CD14-positive monocyte (primary cell): ENCODE measurements at regions not wholly inside any gene's neighbourhood (a gene's known extent, or its start where the extent isn't known, plus 50 kb on each side); places are given as distances from the start of the nearest gene placed in this dataset.

Experiments
- DNase-seq, 3 donors: peaks; one replicate each; pipeline ENCODE4 v3.0.0-alpha.2; 2011 to 2022
- H2AFZ ChIP-seq: 2 replicates; pipeline ENCODE4 v1.6.0; 2012; ENCODE audit warnings: mild to moderate bottlenecking, low read depth, low read length, inconsistent platforms; ENCODE audit not compliant: insufficient read depth, poor library complexity, severe bottlenecking
- H3K27ac ChIP-seq, 2 donors: 1 replicate in 1 of 2; 2 replicates in 1 of 2; pipeline ENCODE4 v1.5.1; 2012 to 2013; ENCODE audit warnings: low read length in 2 of 2, control low read depth in 1 of 2, inconsistent platforms in 1 of 2, low read depth in 1 of 2, mild to moderate bottlenecking in 1 of 2
- H3K27me3 ChIP-seq, 2 donors: one replicate each; pipeline versions ENCODE4 v1.6.0 to v1.6.1; 2011 to 2013; ENCODE audit warnings: low read length in 2 of 2; ENCODE audit not compliant: control insufficient read depth in 2 of 2, insufficient read depth in 2 of 2
- H3K36me3 ChIP-seq, 2 donors: replicated peaks in 1 of 2; 1 replicate in 1 of 2; 2 replicates in 1 of 2; pipeline versions ENCODE4 v1.5.1 to v1.6.1; 2012 to 2013; ENCODE audit warnings: low read length in 2 of 2, control low read depth in 1 of 2, inconsistent platforms in 1 of 2, mild to moderate bottlenecking in 1 of 2; ENCODE audit not compliant: insufficient read depth in 2 of 2, control insufficient read depth in 1 of 2
- H3K4me1 ChIP-seq, 2 donors: 1 replicate in 1 of 2; 2 replicates in 1 of 2; pipeline versions ENCODE4 v1.5.1 to v1.6.1; 2012 to 2013; ENCODE audit warnings: low read length in 2 of 2, control low read depth in 1 of 2, inconsistent platforms in 1 of 2, mild to moderate bottlenecking in 1 of 2, moderate library complexity in 1 of 2; ENCODE audit not compliant: insufficient read depth in 2 of 2, control insufficient read depth in 1 of 2
- H3K4me2 ChIP-seq: replicated peaks from 2 replicates; pipeline ENCODE3; 2012; ENCODE audit warnings: low read length, moderate library complexity, mild to moderate bottlenecking; ENCODE audit not compliant: poor library complexity, severe bottlenecking; ENCODE audit errors: extremely low read depth
- H3K4me3 ChIP-seq, 3 experiments: fragments of 200-600 bp in 1 of 3; sonication (generic) in 1 of 3; replicated peaks in 1 of 3; 1 replicate in 2 of 3; 2 replicates in 1 of 3; pipeline ENCODE4 v1.5.1; 2011 to 2013; ENCODE audit warnings: low read length in 3 of 3, mild to moderate bottlenecking in 3 of 3, control low read depth in 2 of 3, low read depth in 2 of 3, inconsistent platforms in 1 of 3, moderate library complexity in 1 of 3
- H3K79me2 ChIP-seq: 2 replicates; pipeline ENCODE4 v1.6.0; 2012; ENCODE audit warnings: mild to moderate bottlenecking, control low read depth, inconsistent platforms, low read length, moderate library complexity; ENCODE audit not compliant: insufficient read depth
- H3K9ac ChIP-seq: 2 replicates; pipeline ENCODE4 v1.6.0; 2017; ENCODE audit warnings: low read length, mild to moderate bottlenecking; ENCODE audit not compliant: insufficient read depth, poor library complexity, severe bottlenecking
- H3K9me3 ChIP-seq, 2 donors: replicated peaks in 1 of 2; 1 replicate in 1 of 2; 2 replicates in 1 of 2; pipeline versions ENCODE4 v1.5.1 to v1.6.1; 2012 to 2013; ENCODE audit warnings: low read length in 2 of 2, control low read depth in 1 of 2; ENCODE audit not compliant: control insufficient read depth in 1 of 2, insufficient read depth in 1 of 2
- H4K20me1 ChIP-seq: 2 replicates; pipeline ENCODE4 v1.6.0; 2012; ENCODE audit warnings: mild to moderate bottlenecking, low read length, control low read depth, moderate library complexity; ENCODE audit not compliant: insufficient read depth
- H3K27ac Mint-ChIP-seq, 7 donors: one replicate each; pipeline ENCODE4 v1.8.0; 2020; ENCODE audit warnings: mild to moderate bottlenecking in 7 of 7, mixed read lengths in 7 of 7, moderate library complexity in 6 of 7, inconsistent platforms in 2 of 7
- H3K27me3 Mint-ChIP-seq, 3 donors: one replicate each; pipeline ENCODE4 v1.8.0; 2021 to 2022; ENCODE audit warnings: low read depth in 3 of 3, mild to moderate bottlenecking in 3 of 3, mixed read lengths in 3 of 3, moderate library complexity in 3 of 3, inconsistent platforms in 1 of 3
- H3K36me3 Mint-ChIP-seq, 2 donors: one replicate each; pipeline ENCODE4 v1.8.0; 2020; ENCODE audit warnings: mixed read lengths in 2 of 2, inconsistent platforms in 1 of 2, mild to moderate bottlenecking in 1 of 2
- H3K4me1 Mint-ChIP-seq: one replicate; pipeline ENCODE4 v1.8.0; 2020; ENCODE audit warnings: mild to moderate bottlenecking, mixed read lengths
- H3K4me3 Mint-ChIP-seq, 2 donors: one replicate each; pipeline ENCODE4 v1.8.0; 2020; ENCODE audit warnings: mild to moderate bottlenecking in 2 of 2, mixed read lengths in 2 of 2, moderate library complexity in 1 of 2
- H3K9me3 Mint-ChIP-seq, 7 donors: one replicate each; pipeline ENCODE4 v1.8.0; 2020 to 2022; ENCODE audit warnings: mixed read lengths in 7 of 7, mild to moderate bottlenecking in 6 of 7, moderate library complexity in 6 of 7, inconsistent platforms in 2 of 7
- CTCF ChIP-seq: fragments of 200-600 bp; IDR thresholded peaks from one replicate; pipeline ENCODE4 v1.8.0; 2022; ENCODE audit warnings: antibody characterized with exemption, mild to moderate bottlenecking
- WGBS: methylation state at CpG from one replicate; pipeline ENCODE4 v1.1.5; 2013; ENCODE audit warnings: missing lambda C conversion rate; ENCODE audit not compliant: insufficient coverage; 5-methylcytosine and 5-hydroxymethylcytosine counted together
- intact Hi-C, 2 donors: fragments of 100-400 bp; cut with micrococcal nuclease; formaldehyde crosslinking; loops; one replicate each; pipeline versions ENCODE4 v1.15.0 to v1.15.1; 2023

GRCh38 chr12:59500335-59500734, 95.5 kb upstream of the SLC16A7 start:
- DNase-seq: no peak
- Histone ChIP-seq H3K27me3 (no peaks in the 10 kb centered on the region), H3K4me1 (no peaks in the 10 kb centered on the region), H4K20me1 (no peaks in the 10 kb centered on the region), H3K4me2 (no peak overlapping the region), H3K9ac (no peak overlapping the region), H3K4me3 (no peak overlapping the region), H2AFZ (no peak overlapping the region), H3K9me3 (no peaks in the 10 kb centered on the region), H3K27ac (no peak overlapping the region), H3K36me3 (no peaks in the 10 kb centered on the region), H3K79me2 (no peaks in the 10 kb centered on the region)
- no peak overlapping the region for H3K27ac Mint-ChIP-seq
- H3K4me1 Mint-ChIP-seq: peaks cover 3% of the 10 kb centered on the region
- peaks cover 0 to 2% of the 10 kb centered on the region in 2 donors for H3K36me3 Mint-ChIP-seq
- H3K9me3 Mint-ChIP-seq: peaks cover 0 to 4% (median 1%) of the 10 kb centered on the region in 7 donors
- intact Hi-C loops: no loop called here
- WGBS: 100% methylated on average over 1 of the region's 1 CpG
- no peak overlapping the region for H3K4me3 Mint-ChIP-seq
- peaks cover 0 to 4% (median under 1%) of the 10 kb centered on the region in 3 donors for H3K27me3 Mint-ChIP-seq
- TF ChIP-seq CTCF: no peak

DNA sequence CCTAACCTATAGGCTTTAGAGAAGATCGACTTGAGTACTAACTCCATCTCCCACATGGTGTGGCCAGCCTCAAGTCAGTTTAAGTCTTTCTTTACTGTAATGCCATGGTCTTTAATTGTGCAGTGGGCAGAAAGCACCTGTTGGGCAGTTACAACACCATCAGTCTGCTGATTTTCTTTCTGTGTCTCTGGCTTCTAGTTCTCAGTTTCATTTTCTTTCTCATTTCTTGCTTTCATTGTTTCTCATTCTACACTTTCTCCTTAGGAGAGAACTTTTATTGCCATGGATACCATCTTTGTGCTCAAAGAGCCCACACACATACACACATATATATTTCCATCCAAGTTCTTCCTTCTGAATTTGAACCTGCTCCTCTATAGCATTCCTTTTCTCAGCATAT, 96.1 kb upstream of the SLC16A7 start:
- Histone ChIP-seq H3K79me2 (no peaks in the 10 kb centered on the region), H2AFZ (no peak overlapping the region), H3K4me3 (no peak overlapping the region), H3K27me3 (no peaks in the 10 kb centered on the region), H3K4me1 (no peaks in the 10 kb centered on the region), H3K36me3 (no peaks in the 10 kb centered on the region), H4K20me1 (no peaks in the 10 kb centered on the region), H3K9me3 (no peaks in the 10 kb centered on the region), H3K4me2 (no peak overlapping the region), H3K9ac (no peak overlapping the region), H3K27ac (no peak overlapping the region)
- Mint-ChIP-seq H3K4me3 (no peak overlapping the region), H3K27me3 (peaks cover 0 to 5% (median 0%) of the 10 kb centered on the region in 3 donors), H3K27ac (peak overlapping the region in 1 of 7 donors; percentile 20), H3K4me1 (peaks cover 3% of the 10 kb centered on the region), H3K9me3 (peaks cover 0 to 4% (median 1%) of the 10 kb centered on the region in 7 donors), H3K36me3 (peaks cover 0 to 2% of the 10 kb centered on the region in 2 donors)
- intact Hi-C loops: no loop called here
- no peak for DNase-seq
- no CpG with 5 or more reads among the region's 1 CpG for WGBS
- no peak for TF ChIP-seq CTCF
